UCSD-AML1 (cell line): ENCODE measurements at regions not wholly inside any gene's neighbourhood (a gene's known extent, or its start where the extent isn't known, plus 50 kb on each side); places are given as distances from the start of the nearest gene placed in this dataset.
"Not testable (repeated sequence)": the region's sequence is repeated elsewhere in the genome, so short reads cannot be mapped to it uniquely, and the experiment has no call there.

Experiments used
- DNase-seq: peaks from one replicate; lab custom pipeline; 2025; ENCODE audit not compliant: unreplicated experiment; lab: John Stamatoyannopoulos, UW

DNA sequence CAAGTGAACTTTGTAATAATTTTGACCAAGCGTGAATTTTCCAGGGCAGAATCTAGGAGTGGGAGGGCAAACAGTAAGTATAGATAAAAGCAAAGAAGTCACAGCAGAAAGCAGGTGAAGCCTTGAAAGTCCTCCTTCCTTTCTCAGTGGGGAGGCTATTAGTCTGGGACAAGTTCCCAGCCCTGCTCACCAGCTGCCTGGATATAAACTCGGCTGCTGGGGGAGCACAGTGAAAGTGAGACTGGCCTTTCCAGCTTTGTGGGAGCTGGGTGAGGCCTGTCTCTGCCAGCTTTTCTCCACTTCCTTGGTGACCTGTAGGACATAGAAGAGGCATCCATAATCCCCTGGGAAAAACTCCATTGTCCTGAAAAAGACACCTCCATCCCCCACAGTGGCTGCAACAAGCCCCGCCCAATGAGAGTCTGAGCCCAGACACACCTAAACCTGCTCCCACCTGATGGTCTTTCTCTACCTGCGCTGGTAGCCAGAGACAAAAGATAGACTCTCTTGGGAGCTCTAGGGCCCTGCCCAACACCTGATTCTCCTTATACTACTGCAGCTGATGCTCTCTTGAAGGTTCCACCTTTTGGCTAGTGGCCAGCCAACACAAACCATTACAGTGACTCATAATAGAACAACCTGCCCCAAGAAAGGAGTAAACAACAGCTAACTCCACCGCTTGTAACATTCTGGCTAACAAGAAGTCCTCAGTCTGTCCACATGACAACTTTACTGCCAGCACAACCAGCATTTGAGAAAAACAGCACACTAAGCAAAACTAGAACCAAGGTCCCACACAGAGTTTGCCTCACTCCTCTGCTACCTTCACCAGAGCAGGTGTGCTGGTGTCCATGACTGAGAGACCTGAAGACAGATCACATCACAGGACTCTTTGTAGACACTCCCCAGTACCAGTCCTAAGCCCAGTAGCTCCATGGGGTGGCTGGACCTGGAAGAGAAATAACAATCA, 252.2 kb upstream of the SLITRK6 start:
- DNase-seq = no peak

DNA sequence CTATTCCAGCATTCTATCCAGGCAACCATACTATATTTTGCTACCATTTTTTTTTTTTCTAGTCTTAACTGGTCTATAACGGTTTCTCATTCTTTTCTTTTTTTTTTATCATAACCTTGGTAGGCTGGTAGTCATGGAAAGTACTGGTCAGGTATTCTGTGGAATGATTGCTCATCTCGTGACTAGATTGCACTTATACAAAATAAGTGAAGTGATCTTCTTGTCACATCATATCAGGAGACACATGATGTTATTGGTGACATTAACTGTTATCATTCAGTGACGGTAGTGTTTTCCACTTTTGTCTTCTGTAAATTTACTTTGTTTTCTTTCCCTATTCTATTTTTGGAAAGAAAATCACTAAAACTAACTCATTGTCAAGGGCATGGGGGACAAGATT, 239.3 kb upstream of the SLITRK6 start:
- no peak for DNase-seq

DNA sequence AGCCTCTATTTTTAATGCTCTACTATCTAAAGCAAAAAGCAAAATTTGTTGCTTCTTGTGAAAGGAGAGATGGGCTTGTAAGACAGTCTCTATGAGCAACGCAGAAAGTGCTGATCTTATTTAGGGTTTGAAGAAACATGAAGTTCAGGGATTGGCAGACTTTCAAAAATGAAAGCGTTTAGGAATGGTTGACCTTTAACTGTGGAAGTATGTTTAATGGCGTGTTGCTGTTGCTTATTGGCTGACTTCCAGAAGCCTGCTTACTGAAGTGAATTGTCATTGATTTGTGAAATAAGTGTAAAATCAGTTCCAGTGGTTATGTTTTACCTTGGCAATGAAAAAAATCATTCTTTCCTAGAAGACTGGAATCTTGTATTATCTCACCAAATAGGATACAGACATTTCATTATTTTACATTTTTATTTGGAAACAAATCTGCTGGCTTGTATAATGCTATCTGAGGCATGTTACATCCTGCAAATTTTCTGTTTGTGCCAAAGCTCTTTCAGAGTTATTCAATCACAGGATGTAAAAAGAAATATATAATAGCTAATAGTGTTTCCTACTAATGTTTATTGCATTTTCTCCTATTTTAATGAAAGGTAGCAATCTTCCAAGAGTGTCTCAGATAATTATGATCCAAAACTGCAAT, 221.3 kb upstream of the SLITRK6 start:
- no peak for DNase-seq

DNA sequence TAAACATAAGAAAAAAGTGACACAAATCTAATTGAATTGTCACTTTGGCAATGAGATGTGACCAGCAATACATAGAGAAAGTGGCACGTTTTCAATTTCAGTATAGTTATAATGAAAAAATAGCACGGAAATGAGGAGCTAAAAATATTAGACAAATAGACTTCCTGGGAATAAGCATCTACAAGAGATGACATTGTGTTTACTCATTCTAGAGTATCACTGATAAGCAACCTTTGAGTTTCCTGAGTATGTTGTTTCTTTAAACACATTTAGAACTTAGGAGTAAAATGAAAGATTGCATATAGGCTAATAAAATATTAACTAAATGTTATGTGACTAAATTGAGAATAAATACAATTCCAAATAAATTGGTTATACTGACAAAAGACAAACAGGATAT, 207.1 kb upstream of the SLITRK6 start:
- DNase-seq = no peak

DNA sequence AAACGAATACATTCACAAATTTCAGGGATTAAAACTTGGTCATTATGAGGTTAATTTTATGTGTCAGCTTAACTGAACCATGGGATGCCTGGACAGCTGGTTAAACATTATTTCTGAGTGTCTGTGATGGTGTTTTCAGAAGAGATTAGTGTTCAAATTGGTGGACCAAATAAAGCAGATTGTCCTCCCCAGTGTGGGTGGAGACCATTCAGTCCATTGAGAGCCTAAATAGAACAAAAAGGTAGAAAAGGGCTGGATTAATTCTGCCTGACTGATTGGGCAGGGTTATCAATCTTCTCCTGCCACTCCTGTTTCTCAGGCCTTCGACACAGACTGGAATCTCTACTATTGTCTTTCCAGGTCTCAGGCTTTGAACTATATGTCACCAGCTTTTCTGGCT, 203.8 kb upstream of the SLITRK6 start:
- DNase-seq = no peak

DNA sequence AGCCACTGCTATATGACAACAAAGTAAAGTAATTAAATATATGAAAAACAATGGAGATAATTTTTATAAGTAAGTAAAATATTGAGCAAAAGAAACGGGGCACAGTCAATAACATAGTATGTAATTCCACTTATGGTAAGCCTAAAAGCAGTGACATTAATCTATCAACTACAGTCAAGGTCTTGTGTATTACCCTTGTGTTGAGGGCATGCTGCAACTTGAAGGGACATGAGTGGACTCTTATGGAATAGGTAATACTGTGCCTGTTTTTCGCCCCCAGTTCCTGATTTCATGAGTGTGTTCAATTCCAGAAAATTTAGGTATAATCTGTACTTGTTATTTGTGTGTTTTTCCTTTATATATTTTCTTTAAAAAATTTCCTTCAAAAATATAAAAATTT, 201.3 kb upstream of the SLITRK6 start:
- no peak for DNase-seq

DNA sequence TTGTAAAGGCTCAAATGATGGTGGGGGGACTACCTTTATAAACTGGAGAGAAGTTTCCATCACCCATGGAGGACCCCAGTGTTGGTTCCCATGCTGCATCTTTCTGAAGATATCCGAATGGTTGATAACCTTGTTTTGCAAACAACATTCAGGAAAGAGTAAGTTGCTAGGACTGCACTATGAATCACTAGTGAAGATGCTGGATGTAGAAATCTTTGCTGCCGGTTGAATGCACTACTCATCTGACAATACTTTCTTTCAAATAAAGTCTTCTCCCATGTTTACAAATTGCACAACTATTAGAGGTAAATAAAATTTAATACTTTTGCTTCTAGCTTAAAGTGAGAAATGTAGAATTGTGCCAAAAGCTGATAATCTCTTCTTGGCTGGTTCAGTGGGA, 198.4 kb upstream of the SLITRK6 start:
- DNase-seq = no peak

DNA sequence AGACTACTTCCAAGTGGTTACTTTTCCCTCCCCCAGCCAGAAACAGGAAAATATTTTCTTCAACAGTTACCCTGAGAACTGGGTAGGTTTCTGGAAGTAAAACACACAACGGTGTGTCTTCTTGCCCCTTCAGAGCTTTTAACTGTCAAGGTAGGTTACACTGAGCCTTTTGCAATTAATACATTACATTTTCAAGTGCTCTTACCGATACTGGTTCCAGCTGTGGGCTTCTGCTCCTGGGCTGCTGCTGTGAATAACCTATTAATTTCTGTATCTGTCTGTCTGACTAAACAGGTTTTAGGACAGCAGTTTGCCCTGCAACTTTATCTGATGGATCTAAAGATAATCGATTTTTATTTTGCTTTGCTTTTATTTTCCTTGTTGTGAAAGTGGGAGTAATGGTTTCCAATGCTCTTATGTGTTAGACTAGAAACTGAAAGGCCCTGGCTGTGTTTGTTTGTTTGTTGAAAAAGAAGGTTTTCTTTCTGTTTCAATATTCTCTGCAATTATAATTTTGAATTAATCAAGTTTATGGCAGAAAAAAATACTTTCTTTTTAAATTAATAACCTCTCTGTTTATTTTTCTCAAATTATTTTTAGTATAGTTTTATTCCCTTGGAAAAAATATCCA, 196.7 kb upstream of the SLITRK6 start:
- no peak for DNase-seq

DNA sequence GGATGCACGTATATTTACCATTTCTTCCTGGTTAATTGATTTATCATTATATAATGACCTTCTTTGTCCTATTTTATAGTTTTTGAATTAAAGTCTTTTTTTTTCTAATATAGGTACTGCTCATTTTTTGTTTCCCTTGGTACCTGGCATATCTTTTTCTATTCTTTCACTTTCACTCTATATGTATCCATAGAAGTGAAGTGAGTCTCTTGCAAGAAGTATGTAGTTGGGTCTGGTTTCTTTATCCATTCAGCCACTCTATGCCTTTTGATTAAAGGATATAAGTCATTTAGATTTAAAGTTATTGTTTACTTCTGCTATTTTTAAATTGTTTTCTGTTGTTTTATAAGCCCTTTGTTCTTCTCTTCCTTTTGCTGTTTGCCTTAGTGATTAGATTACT, 194.3 kb upstream of the SLITRK6 start:
- no peak for DNase-seq

DNA sequence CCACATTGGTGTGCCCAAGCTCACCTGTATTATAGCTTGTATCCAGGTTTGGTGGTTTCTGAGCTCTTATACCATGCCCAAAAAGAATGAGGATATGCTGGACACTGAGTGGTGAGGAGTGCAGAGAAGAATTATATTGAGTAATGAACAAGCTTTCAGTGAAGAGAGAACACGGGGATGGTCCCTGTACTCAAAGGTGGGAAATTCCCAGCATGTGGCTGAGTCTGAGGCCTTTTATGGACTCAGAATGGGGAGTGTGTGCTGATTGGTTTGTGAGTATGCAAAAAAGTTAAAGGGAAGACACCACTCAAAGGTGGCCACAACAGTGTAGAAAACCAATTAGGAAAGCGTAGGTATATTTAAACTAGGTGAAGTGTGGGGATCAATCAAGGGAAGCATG, 191.2 kb upstream of the SLITRK6 start:
- no peak for DNase-seq

DNA sequence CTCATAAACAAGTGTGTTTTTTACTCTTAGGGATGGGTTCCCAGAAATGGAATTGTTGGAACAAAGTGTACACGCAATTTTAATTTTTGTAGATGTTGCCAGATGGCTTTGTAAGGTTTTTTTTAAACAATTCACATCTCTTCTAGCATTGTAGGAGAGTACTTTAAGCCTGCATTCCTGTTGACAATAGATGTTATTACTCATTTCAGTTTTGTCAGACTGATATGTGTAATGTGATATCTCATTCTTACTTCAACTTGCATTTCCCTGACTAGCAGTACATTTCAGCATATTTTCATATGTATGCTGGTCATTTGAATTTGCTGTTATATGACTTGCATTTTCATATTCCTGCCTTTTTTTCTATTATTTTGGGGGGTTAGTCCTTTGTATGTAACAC, 186.6 kb upstream of the SLITRK6 start:
- no peak for DNase-seq

DNA sequence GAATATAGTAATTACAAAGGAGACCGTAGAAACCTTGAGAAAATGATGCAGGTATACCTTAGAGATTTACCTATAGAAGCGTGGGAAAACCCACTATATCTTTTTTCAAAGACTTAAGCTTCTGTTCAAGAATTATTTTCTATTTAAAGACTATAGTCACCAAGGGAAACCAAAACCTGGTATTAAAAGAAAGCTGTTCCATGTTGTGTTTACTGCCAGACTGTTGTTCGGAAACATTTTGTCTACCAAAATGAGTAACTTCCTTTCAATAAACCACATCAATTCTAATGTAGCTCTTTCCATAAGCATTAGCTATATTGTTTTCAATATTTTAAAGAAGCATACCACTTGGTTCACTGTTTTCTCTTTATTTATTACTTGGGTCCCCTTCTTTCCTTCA, 182.9 kb upstream of the SLITRK6 start:
- no peak for DNase-seq

DNA sequence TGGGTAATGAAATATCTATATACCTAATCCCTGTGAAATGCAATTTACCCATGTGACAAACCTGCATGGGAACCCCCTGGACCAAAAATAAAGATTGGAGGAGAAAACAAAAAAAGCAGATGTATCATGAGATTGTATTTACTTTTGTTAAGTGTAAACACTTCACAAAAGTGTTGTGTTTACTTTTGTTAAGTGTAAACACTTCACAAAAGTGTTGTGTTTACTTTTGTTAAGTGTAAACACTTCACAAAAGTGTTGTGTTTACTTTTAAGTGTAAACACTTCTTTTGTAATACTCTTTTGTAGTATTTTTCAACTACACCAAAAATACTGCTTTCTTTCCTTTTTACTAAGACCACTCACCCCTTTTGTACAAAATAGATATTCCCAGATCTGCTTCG, 181.2 kb upstream of the SLITRK6 start:
- not testable (repeated sequence) for DNase-seq

DNA sequence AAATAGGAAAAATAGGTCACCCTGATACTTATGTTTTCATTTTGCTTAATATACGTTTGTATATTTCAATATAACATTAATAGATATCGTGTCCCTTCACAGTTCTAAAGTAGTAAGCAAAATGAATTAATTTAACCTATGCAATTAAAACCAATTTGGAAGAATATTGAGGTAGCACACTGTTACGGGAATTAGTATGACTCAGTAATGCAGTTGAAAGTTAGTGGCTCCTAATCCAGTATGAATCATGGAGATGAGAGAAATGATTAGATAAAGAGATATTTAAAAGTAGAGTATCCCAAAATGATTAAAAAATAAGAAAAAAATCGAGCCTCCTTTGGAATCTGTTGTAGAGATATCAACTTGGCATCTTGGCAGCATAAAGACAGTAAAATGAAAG, 177.0 kb upstream of the SLITRK6 start:
- no peak for DNase-seq

DNA sequence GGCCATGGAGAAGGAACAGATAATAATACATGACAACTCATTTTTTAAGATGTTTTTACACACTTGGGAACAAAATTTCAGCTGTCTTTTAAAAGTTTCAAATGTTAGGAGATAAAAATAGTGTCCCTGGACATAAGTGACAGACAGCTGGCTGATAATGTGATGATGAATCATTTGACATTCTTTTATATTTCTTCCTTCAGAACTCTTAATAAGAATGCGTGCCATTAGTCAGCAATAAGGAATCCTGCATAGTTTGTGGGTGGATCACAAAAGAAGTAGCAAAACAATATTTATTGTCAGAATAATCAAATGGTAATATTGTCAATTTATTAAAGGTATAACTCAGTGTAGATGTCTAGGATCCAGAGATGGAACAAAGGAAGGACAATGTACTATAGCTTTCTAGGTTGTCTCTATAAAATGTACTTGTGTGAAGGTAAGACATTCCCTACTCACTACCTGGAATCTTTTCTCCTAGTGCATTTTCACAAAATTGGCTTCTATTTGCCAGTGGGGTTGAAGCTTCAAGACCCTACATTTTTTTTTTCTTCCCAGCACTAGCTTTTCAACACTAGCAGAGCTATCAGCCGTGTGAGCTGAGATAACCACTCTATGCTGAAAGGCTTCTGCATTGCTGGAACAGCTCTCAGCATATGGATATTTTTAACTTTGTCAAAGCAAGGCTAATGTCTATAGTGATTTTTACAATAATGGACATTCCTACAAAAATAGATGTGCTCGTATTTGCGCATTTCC, 175.6 kb upstream of the SLITRK6 start:
- DNase-seq = no peak

DNA sequence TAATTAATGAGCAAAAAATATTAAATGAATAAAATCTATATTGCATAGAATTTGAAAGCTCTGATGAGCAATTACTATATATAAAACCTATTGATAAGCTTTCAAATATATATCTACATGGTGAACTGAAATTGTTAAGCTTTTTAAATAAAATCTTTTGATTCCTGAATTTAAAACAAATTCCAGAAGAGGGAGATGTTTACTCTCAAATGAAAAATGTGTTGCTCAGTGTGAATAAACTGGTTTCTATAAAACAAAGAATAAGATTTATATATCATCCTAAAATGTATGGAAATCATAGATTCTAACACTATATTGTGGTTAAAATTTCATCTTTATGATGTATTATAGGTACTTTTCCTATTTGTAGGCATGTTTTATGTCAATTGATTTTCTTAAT, 171.5 kb upstream of the SLITRK6 start:
- DNase-seq = no peak

DNA sequence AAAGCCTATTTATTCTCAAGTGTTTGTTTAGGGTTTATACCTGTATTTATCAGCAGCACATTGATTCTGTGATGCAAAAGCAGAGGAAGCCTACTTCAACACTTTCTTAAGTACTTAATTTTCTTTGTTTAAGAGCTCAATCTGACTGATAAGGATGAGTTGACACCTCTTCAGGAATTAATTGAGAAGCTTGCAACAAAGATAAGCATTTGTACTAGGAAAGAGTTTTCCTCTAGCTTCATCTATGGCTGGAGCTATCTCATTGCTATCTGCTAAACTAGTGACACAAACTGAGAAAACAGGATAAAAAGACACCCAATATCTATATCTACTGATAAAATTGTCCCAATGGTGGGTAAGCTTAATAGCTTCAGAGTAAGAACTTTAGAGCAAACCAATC, 170.1 kb upstream of the SLITRK6 start:
- no peak for DNase-seq

DNA sequence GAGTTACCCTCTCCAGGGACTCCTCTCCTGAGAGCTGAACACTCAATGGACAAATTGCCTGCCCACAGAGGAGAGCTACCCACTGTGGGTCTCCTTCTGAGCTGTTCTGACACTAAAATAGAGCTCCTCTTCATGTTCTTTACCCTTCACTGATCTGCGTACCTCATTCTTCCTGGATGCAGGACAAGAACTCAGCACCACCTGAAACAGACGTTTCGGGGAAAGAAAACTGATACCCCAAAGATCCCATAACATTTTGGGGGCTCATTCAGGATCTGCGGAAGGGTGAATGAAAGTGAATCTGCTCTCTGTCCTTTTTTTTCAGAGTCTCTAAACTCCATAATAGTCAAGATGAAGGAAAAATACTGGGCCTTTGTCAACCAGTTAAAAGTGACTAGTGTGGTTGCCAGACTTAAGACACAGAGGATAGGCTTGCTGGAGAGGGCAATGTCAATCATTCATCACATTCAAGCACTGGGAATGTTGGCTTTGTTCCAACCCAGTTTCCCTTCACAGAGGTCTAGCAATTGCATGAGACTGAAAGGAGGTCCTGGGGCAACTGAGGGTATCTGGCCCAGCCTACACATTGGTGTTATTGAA, 136.7 kb upstream of the SLITRK6 start:
- no peak for DNase-seq

DNA sequence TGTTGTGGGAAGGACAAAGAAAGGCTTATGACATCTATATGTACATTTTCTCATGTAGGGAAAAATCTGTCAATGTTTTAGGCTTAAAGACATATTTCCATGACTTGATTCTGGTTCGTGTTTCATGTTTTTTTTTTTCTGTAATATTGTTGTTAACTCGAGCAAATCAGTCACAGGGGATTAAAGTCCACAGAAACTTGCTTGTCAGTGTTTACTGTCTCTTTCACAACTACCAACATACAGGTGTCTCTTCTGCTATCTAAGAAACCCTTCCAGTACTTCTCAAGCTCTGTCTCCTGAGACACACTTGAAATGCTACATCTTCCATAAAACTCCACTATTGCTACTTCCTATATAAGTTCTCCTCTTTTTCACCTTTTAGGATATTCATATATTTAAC, 130.9 kb upstream of the SLITRK6 start:
- no peak for DNase-seq

DNA sequence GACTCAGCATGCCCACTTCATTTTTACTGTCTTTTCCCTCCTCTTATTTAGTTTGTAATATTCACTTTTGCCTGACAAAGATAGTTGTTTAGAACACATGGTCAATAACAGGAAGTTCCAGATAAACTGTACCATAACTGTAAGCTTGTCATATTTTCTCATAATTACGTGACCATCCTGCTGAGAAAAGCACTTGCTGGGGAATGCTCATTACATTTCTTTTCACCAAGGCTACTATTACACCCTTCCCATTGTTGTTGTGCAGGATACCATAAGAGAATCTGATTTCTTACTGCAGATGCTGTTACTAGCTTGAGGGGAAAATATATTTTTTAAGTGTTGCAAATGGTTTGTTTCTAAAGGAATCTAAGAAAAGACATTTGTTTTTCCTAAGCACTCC, 111.7 kb upstream of the SLITRK6 start:
- no peak for DNase-seq

DNA sequence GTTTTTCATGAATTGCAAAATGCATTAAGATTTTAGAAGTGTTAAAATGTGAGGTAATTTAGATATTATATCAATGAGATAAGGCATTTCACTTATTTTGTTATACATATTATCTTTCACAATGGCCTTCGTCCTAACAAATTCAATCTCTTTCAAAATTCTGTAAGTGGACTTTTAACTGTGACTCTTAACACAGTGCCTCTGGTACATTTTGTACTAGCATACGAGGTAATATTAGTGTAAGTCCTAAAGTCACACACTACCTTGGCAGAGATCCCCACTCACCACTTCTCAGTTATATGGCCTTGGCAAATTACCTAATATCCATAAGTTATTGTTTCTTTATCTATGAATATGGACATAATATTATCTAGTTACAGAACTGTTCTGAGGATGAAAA, 101.3 kb upstream of the SLITRK6 start:
- no peak for DNase-seq
